Breast epithelium (tissue), 3 donors: ENCODE measurements at regions not wholly inside any gene's neighbourhood (a gene's known extent, or its start where the extent isn't known, plus 50 kb on each side); places are given as distances from the start of the nearest gene placed in this dataset.

Source experiments
- POLR2A ChIP-seq: fragments of 450-650 bp; IDR thresholded peaks from one replicate; pipeline ENCODE4 v1.6.1; 2016; ENCODE audit warnings: antibody characterized with exemption, mild to moderate bottlenecking, moderate library complexity
- TF ChIP-seq, protein P1 (sequence below), 3 donors: fragments of 450-650 bp; IDR thresholded peaks; one replicate each; pipeline ENCODE4 v1.5.1; 2016 to 2017; ENCODE audit warnings: antibody characterized with exemption in 3 of 3, mild to moderate bottlenecking in 3 of 3, moderate library complexity in 3 of 3

DNA sequence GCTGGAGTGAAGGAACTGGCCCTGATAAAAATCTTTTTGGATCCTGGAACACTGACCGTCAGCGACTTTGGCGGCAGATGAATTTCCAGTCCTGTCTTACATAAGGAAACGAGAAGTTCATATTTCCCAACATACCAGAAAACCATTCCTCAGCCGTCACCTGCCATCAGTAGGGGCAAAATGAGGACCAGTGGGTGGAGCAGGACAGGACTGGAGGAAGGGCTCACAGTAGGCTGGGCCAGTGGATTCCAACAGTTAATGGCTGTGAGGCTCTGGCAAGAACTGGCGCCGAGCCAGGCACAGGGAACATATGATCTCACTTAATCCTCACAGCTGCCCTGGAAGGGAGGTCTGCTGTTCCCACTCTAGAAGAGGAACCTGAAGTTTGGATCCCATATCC, 67.2 kb upstream of the FAM181A start:
- TF ChIP-seq, protein P1, sequence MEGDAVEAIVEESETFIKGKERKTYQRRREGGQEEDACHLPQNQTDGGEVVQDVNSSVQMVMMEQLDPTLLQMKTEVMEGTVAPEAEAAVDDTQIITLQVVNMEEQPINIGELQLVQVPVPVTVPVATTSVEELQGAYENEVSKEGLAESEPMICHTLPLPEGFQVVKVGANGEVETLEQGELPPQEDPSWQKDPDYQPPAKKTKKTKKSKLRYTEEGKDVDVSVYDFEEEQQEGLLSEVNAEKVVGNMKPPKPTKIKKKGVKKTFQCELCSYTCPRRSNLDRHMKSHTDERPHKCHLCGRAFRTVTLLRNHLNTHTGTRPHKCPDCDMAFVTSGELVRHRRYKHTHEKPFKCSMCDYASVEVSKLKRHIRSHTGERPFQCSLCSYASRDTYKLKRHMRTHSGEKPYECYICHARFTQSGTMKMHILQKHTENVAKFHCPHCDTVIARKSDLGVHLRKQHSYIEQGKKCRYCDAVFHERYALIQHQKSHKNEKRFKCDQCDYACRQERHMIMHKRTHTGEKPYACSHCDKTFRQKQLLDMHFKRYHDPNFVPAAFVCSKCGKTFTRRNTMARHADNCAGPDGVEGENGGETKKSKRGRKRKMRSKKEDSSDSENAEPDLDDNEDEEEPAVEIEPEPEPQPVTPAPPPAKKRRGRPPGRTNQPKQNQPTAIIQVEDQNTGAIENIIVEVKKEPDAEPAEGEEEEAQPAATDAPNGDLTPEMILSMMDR (IDR thresholded peaks at IDR 0.05), result no peak
- no peak for TF ChIP-seq POLR2A
